Panc1 (cell line): ENCODE measurements at regions not wholly inside any gene's neighbourhood (a gene's known extent, or its start where the extent isn't known, plus 50 kb on each side); places are given as distances from the start of the nearest gene placed in this dataset.

Experiments used
- ATAC-seq: fragments of 200-7000 bp; cut with Tn5 transposase; 2 replicates; pipeline ENCODE4 v1.9.1; 2020; ENCODE audit warnings: mild to moderate bottlenecking, moderate library complexity
- BruUV-seq: library from RNA; stranded (reverse); fragments of 400-500 nt; replicated peaks from 2 replicates; lab custom pipeline; 2021; lab: Mats Ljungman, UMichigan
- CTCF ChIA-PET: fragments of 300-600 bp; sonication (Branson Sonifier 250); formaldehyde crosslinking; loops from one replicate; lab custom pipeline; 2022; ENCODE audit warnings: antibody characterized with exemption; lab: Charles Lee
- POLR2A ChIA-PET: fragments of 300-600 bp; sonication (Branson Sonifier 250); formaldehyde crosslinking; loops from one replicate; lab custom pipeline; 2022; ENCODE audit warnings: antibody characterized with exemption; lab: Charles Lee
- DNase-seq: peaks from one replicate; pipeline ENCODE4 v3.0.0-alpha.2; 2010; ENCODE audit warnings: low read depth, low spot score
- H3K27ac ChIP-seq: 2 replicates; pipeline ENCODE4 v1.5.1; 2011; ENCODE audit warnings: mild to moderate bottlenecking, low read length, inconsistent platforms
- H3K27me3 ChIP-seq: fragments of 200-500 bp; sonication (Bioruptor generic); 2 replicates; pipeline ENCODE4 v1.6.0; 2014; ENCODE audit warnings: low read length, inconsistent platforms; ENCODE audit not compliant: control insufficient read depth, insufficient read depth
- H3K36me3 ChIP-seq: fragments of 200-500 bp; sonication (Bioruptor generic); 2 replicates; pipeline ENCODE4 v1.5.1; 2014; ENCODE audit warnings: inconsistent platforms, mild to moderate bottlenecking, low read length, moderate library complexity; ENCODE audit not compliant: control insufficient read depth, insufficient read depth
- H3K4me1 ChIP-seq: 2 replicates; pipeline ENCODE4 v1.5.1; 2011; ENCODE audit warnings: inconsistent platforms, mild to moderate bottlenecking, low read length, moderate library complexity; ENCODE audit not compliant: control insufficient read depth, insufficient read depth
- H3K4me3 ChIP-seq, 2 experiments: 2 replicates each; pipeline ENCODE4 v1.5.1; 2011 to 2012; ENCODE audit warnings: low read depth in 2 of 2, low read length in 2 of 2, mild to moderate bottlenecking in 2 of 2, inconsistent platforms in 1 of 2, moderate library complexity in 1 of 2
- H3K9me3 ChIP-seq: fragments of 200-500 bp; sonication (Bioruptor generic); 2 replicates; pipeline ENCODE4 v1.5.1; 2014; ENCODE audit warnings: low read depth, mild to moderate bottlenecking, inconsistent platforms, low read length, moderate library complexity; ENCODE audit not compliant: control insufficient read depth, insufficient read depth
- CTCF ChIP-seq: fragments of 450-650 bp; IDR thresholded peaks from 2 replicates; pipeline ENCODE4 v1.5.1; 2017; ENCODE audit warnings: mild to moderate bottlenecking
- POLR2AphosphoS5 ChIP-seq: IDR thresholded peaks from 2 replicates; pipeline ENCODE4 v1.6.1; 2012; ENCODE audit warnings: mild to moderate bottlenecking, low read depth, low read length, moderate library complexity
- REST ChIP-seq, 2 experiments: IDR thresholded peaks; 2 replicates each; pipeline ENCODE4 v1.6.1; 2011 to 2012; ENCODE audit warnings: low read depth in 2 of 2, control low read depth in 1 of 2, low read length in 1 of 2, mild to moderate bottlenecking in 1 of 2, moderate library complexity in 1 of 2; ENCODE audit not compliant: insufficient read depth in 1 of 2
- SIN3A ChIP-seq: IDR thresholded peaks from 2 replicates; pipeline ENCODE4 v1.6.1; 2012; ENCODE audit warnings: low read depth, mild to moderate bottlenecking, low read length, moderate library complexity, borderline replicate concordance; ENCODE audit not compliant: insufficient read depth
- TCF7L2 ChIP-seq: IDR thresholded peaks from 2 replicates; pipeline ENCODE4 v1.6.1; 2011; ENCODE audit warnings: mild to moderate bottlenecking, low read depth, low read length, inconsistent platforms
- in situ Hi-C: cut with HindIII; loops from 2 replicates; pipeline ENCODE4 v1.10.0; 2016; ENCODE audit warnings: low sequenced_read_pairs, low pct_unique_long_range_greater_than_20kb
- intact Hi-C: fragments of 100-400 bp; cut with micrococcal nuclease; formaldehyde crosslinking; loops from one replicate; pipeline ENCODE4 v1.10.0; 2022; ENCODE audit not compliant: unreplicated experiment

GRCh38 chr2:16253291-16253690, 312.9 kb downstream of the MYCN start:
- Histone ChIP-seq H3K4me1 (no peaks in the 10 kb centered on the region), H3K36me3 (no peaks in the 10 kb centered on the region), H3K4me3 (no peak overlapping the region), H3K27ac (no peak overlapping the region), H3K27me3 (no peaks in the 10 kb centered on the region), H3K9me3 (no peaks in the 10 kb centered on the region)
- DNase-seq (no peak), ATAC-seq (no peak)
- in situ Hi-C loops (no loop called here), intact Hi-C loops (no loop called here)
- no peak for TF ChIP-seq SIN3A
- no peak for TF ChIP-seq REST (IDR thresholded peaks at IDR 0.05; ENCODE audit: insufficient read depth in 1 of 2, low read depth in 2 of 2, low read length in 1 of 2)
- no peak for TF ChIP-seq CTCF
- TF ChIP-seq POLR2AphosphoS5, result no peak
- BruUV-seq, result no TSS peak
- POLR2A ChIA-PET, result no interaction called here
- CTCF ChIA-PET, result no interaction called here

GRCh38 chr2:16252891-16253290, 312.5 kb downstream of the MYCN start:
- in situ Hi-C loops (no loop called here), intact Hi-C loops (no loop called here)
- ATAC-seq, result no peak
- H3K27me3 ChIP-seq, result no peaks in the 10 kb centered on the region; the same call in 1 of the 2 replicates
- no TSS peak for BruUV-seq
- ChIA-PET CTCF (no interaction called here), POLR2A (no interaction called here)
- TF ChIP-seq TCF7L2 (no peak), POLR2AphosphoS5 (no peak), REST (IDR thresholded peaks at IDR 0.05; ENCODE audit: insufficient read depth in 1 of 2, low read depth in 2 of 2, low read length in 1 of 2) (no peak), SIN3A (no peak), CTCF (no peak)
- no peaks in the 10 kb centered on the region for H3K9me3 ChIP-seq
- no peak for DNase-seq
- no peaks in the 10 kb centered on the region for H3K4me1 ChIP-seq
- H3K27ac ChIP-seq, result no peak overlapping the region
- H3K36me3 ChIP-seq, result no peaks in the 10 kb centered on the region
- no peak overlapping the region for H3K4me3 ChIP-seq
